H9 (cell line): ENCODE measurements at regions not wholly inside any gene's neighbourhood (a gene's known extent, or its start where the extent isn't known, plus 50 kb on each side); places are given as distances from the start of the nearest gene placed in this dataset.

Experiments used
- DNase-seq: peaks from one replicate; pipeline ENCODE4 v3.0.0-alpha.2; 2017
- H2AFZ ChIP-seq: one replicate; pipeline ENCODE4 v1.6.1; 2013; ENCODE audit warnings: mild to moderate bottlenecking, low read length, control low read depth, moderate library complexity
- H2AK5ac ChIP-seq: 2 replicates; pipeline ENCODE4 v1.6.1; 2013; ENCODE audit warnings: low read length, control low read depth, mixed read lengths; ENCODE audit not compliant: insufficient read length
- H2BK120ac ChIP-seq: one replicate; pipeline ENCODE4 v1.6.1; 2013; ENCODE audit warnings: low read depth, mild to moderate bottlenecking, low read length, control low read depth, inconsistent platforms; ENCODE audit not compliant: poor library complexity, severe bottlenecking
- H2BK12ac ChIP-seq: 2 replicates; pipeline ENCODE4 v1.6.1; 2013; ENCODE audit warnings: low read length, control low read depth, mixed read lengths, low read depth; ENCODE audit not compliant: insufficient read length
- H2BK15ac ChIP-seq: 2 replicates; pipeline ENCODE4 v1.6.1; 2013; ENCODE audit warnings: low read depth, low read length, control low read depth
- H2BK20ac ChIP-seq: one replicate; pipeline ENCODE4 v1.6.1; 2013; ENCODE audit warnings: low read depth, mild to moderate bottlenecking, low read length, control low read depth, inconsistent platforms; ENCODE audit not compliant: poor library complexity, severe bottlenecking
- H2BK5ac ChIP-seq: 2 replicates; pipeline ENCODE4 v1.6.1; 2013; ENCODE audit warnings: low read length, control low read depth, mixed read lengths; ENCODE audit not compliant: insufficient read length
- H3K14ac ChIP-seq: 2 replicates; pipeline ENCODE4 v1.6.1; 2013; ENCODE audit warnings: low read length, control low read depth; ENCODE audit not compliant: insufficient read depth
- H3K18ac ChIP-seq: 2 replicates; pipeline ENCODE4 v1.6.1; 2013; ENCODE audit warnings: low read depth, mild to moderate bottlenecking, mixed read lengths, low read length, control low read depth; ENCODE audit not compliant: insufficient read length
- H3K23ac ChIP-seq: 2 replicates; pipeline ENCODE4 v1.6.1; 2013; ENCODE audit warnings: low read length, control low read depth, mixed read lengths, low read depth; ENCODE audit not compliant: insufficient read length
- H3K23me2 ChIP-seq: 2 replicates; pipeline ENCODE4 v1.6.1; 2013; ENCODE audit warnings: low read depth, mild to moderate bottlenecking, mixed read lengths, low read length, control low read depth; ENCODE audit not compliant: insufficient read length, poor library complexity, severe bottlenecking
- H3K27ac ChIP-seq: 2 replicates; pipeline ENCODE4 v1.5.1; 2013; ENCODE audit warnings: low read length, control low read depth, mixed read lengths, low read depth; ENCODE audit not compliant: insufficient read length
- H3K27me3 ChIP-seq: 2 replicates; pipeline ENCODE4 v1.6.1; 2013; ENCODE audit warnings: low read length, control low read depth, inconsistent platforms; ENCODE audit not compliant: insufficient read depth
- H3K4ac ChIP-seq: 2 replicates; pipeline ENCODE4 v1.6.1; 2013; ENCODE audit warnings: low read depth, mild to moderate bottlenecking, control low read depth, inconsistent platforms, low read length, moderate library complexity
- H3K4me1 ChIP-seq: 2 replicates; pipeline ENCODE4 v1.6.1; 2013; ENCODE audit warnings: low read length, control low read depth, inconsistent platforms; ENCODE audit not compliant: insufficient read depth
- H3K4me2 ChIP-seq: 2 replicates; pipeline ENCODE4 v1.6.1; 2013; ENCODE audit warnings: low read length, control low read depth, mixed read lengths; ENCODE audit not compliant: insufficient read length, insufficient read depth
- H3K56ac ChIP-seq: 2 replicates; pipeline ENCODE4 v1.6.1; 2013; ENCODE audit warnings: low read depth, mild to moderate bottlenecking, mixed read lengths, low read length, control low read depth; ENCODE audit not compliant: insufficient read length
- H3K79me1 ChIP-seq: 2 replicates; pipeline ENCODE4 v1.6.1; 2013; ENCODE audit warnings: low read depth, mild to moderate bottlenecking, moderate library complexity, low read length, control low read depth, inconsistent platforms; ENCODE audit not compliant: insufficient read depth, poor library complexity, severe bottlenecking
- H3K79me2 ChIP-seq: 2 replicates; pipeline ENCODE4 v1.6.1; 2013; ENCODE audit warnings: low read length, control low read depth, inconsistent platforms; ENCODE audit not compliant: insufficient read depth
- H3K9ac ChIP-seq: 2 replicates; pipeline ENCODE4 v1.6.1; 2013; ENCODE audit warnings: low read length, control low read depth, mixed read lengths; ENCODE audit not compliant: insufficient read length; ENCODE audit errors: extremely low read depth
- H3K9me3 ChIP-seq: one replicate; pipeline ENCODE4 v1.6.1; 2013; ENCODE audit warnings: low read depth, low read length, inconsistent platforms; ENCODE audit not compliant: control insufficient read depth
- H3T11ph ChIP-seq: one replicate; pipeline ENCODE4 v1.6.1; 2013; ENCODE audit warnings: mild to moderate bottlenecking, low read length, control low read depth, inconsistent platforms
- H4K20me1 ChIP-seq: one replicate; pipeline ENCODE4 v1.6.1; 2013; ENCODE audit not compliant: control insufficient read depth, insufficient read length, insufficient read depth
- H4K5ac ChIP-seq: 2 replicates; pipeline ENCODE4 v1.6.1; 2013; ENCODE audit warnings: low read depth, mild to moderate bottlenecking, mixed read lengths, low read length, control low read depth; ENCODE audit not compliant: insufficient read length
- H4K8ac ChIP-seq: replicated peaks from 2 replicates; pipeline ENCODE4 v1.6.1; 2013; ENCODE audit warnings: low read length, control low read depth, mixed read lengths, low read depth; ENCODE audit not compliant: insufficient read length
- H4K91ac ChIP-seq: 2 replicates; pipeline ENCODE4 v1.6.1; 2013; ENCODE audit warnings: low read depth, mild to moderate bottlenecking, moderate library complexity, mixed read lengths, low read length, control low read depth; ENCODE audit not compliant: insufficient read length
- H3K27ac Mint-ChIP-seq, 3 experiments: 2 replicates in 2 of 3; 3 replicates in 1 of 3; pipeline ENCODE4 v1.8.0; 2020 to 2021; ENCODE audit warnings: mixed read lengths in 3 of 3, mild to moderate bottlenecking in 1 of 3, moderate library complexity in 1 of 3
- H3K27me3 Mint-ChIP-seq: 2 replicates; pipeline ENCODE4 v1.8.0; 2021; ENCODE audit warnings: low read depth, mild to moderate bottlenecking, moderate library complexity, mixed read lengths
- H3K36me3 Mint-ChIP-seq, 3 experiments: 2 replicates in 2 of 3; 3 replicates in 1 of 3; pipeline ENCODE4 v1.8.0; 2020 to 2021; ENCODE audit warnings: low read depth in 3 of 3, mixed read lengths in 3 of 3; ENCODE audit not compliant: insufficient read depth in 1 of 3
- H3K4me1 Mint-ChIP-seq, 2 experiments: 2 replicates each; pipeline ENCODE4 v1.8.0; 2020; ENCODE audit warnings: mixed read lengths in 2 of 2
- H3K4me3 Mint-ChIP-seq, 2 experiments: 2 replicates in 1 of 2; 3 replicates in 1 of 2; pipeline ENCODE4 v1.8.0; 2020 to 2021; ENCODE audit warnings: mild to moderate bottlenecking in 2 of 2, mixed read lengths in 2 of 2, moderate library complexity in 1 of 2
- H3K9me3 Mint-ChIP-seq, 2 experiments: 2 replicates in 1 of 2; 3 replicates in 1 of 2; pipeline ENCODE4 v1.8.0; 2020; ENCODE audit warnings: mild to moderate bottlenecking in 2 of 2, mixed read lengths in 2 of 2, moderate library complexity in 1 of 2
- CTCF ChIP-seq: fragments of 200-600 bp; sonication (generic); conservative IDR thresholded peaks from 3 replicates; pipeline ENCODE4 v1.8.0; 2021; ENCODE audit warnings: antibody characterized with exemption, mild to moderate bottlenecking
- WGBS: extraction: QIAGEN DNeasy Blood & Tissue Kit; methylation state at CpG from one replicate; pipeline ENCODE4 v1.1.7; 2013; ENCODE audit warnings: missing lambda C conversion rate, low lambda C conversion rate, mixed read lengths; ENCODE audit not compliant: insufficient read length; ENCODE audit errors: extremely low coverage; 5-methylcytosine and 5-hydroxymethylcytosine counted together

DNA sequence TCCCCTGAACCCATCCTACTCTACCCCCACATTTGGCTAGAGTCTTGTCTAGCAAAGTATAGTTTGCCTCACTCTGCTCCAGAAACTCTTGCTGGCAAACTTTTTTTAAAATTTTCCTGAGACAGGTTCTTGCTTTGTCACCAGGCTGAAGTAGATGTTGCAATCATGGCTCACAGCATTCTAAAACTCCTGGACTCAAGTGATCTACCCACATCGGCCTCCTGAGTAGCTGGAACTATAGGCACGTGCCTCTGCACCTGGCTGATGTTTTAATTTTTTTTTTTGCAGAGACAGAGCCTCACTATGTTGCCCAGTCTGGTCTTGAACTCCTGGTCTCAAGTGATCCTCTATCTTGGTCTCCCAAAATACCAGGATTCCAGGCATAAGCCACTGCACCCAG lies 175.8 kb upstream of the FBXL17 start:
- DNase-seq = no peak
- Histone ChIP-seq H2BK5ac (no peak overlapping the region), H3K79me1 (no peaks in the 10 kb centered on the region), H4K20me1 (no peaks in the 10 kb centered on the region), H4K91ac (no peak overlapping the region), H2BK20ac (no peak overlapping the region), H3K23me2 (no peaks in the 10 kb centered on the region), H4K5ac (no peak overlapping the region), H3K4me2 (no peak overlapping the region), H2BK120ac (no peak overlapping the region), H2AFZ (no peak overlapping the region), H3K18ac (no peak overlapping the region), H3K27me3 (no peaks in the 10 kb centered on the region), H3K14ac (no peak overlapping the region), H4K8ac (no peak overlapping the region), H3T11ph (no peak overlapping the region), H3K23ac (no peak overlapping the region), H3K27ac (no peak overlapping the region), H2BK15ac (no peak overlapping the region), H3K56ac (no peak overlapping the region), H2AK5ac (no peak overlapping the region), H3K79me2 (no peaks in the 10 kb centered on the region), H2BK12ac (no peak overlapping the region), H3K4me1 (peaks cover 5% of the 10 kb centered on the region; the same call in 1 of the 2 replicates), H3K9ac (no peak overlapping the region), H3K4ac (no peak overlapping the region), H3K9me3 (no peaks in the 10 kb centered on the region)
- no CpG with 5 or more reads among the region's 2 CpGs for WGBS
- Mint-ChIP-seq H3K36me3 (peaks cover 7 to 15% (median 14%) of the 10 kb centered on the region in 3 experiments), H3K27me3 (no peaks in the 10 kb centered on the region), H3K4me1 (peaks cover 26 to 44% of the 10 kb centered on the region in 2 experiments), H3K27ac (peak overlapping the region in 1 of 3 experiments; percentile 30; a peak in 2 of 7 replicates), H3K4me3 (no peak overlapping the region), H3K9me3 (peaks cover 13 to 19% of the 10 kb centered on the region in 2 experiments)
- no peak for TF ChIP-seq CTCF
